Pancreas (tissue), 10 donors: ENCODE measurements at regions not wholly inside any gene's neighbourhood (a gene's known extent, or its start where the extent isn't known, plus 50 kb on each side); places are given as distances from the start of the nearest gene placed in this dataset.
A peak's percentile ranks its signal among the peaks of the same experiment; 100 is the strongest.

ENCODE experiments used
- ATAC-seq, 4 donors: fragments of 200-7000 bp; cut with Tn5 transposase; one replicate each; pipeline versions ENCODE4 v1.8.0 to v1.9.1; 2020; ENCODE audit warnings: mild to moderate bottlenecking in 4 of 4, moderate library complexity in 4 of 4
- DNase-seq, 6 donors: peaks; one replicate each; pipeline ENCODE4 v3.0.0-alpha.2; 2020
- FAIRE-seq: peaks from 2 replicates; lab custom pipeline; 2012; peaks lifted over from hg19 to GRCh38; lab: Jason Lieb, UNC
- H3K27ac ChIP-seq, 4 donors: fragments of 200-600 bp; sonication (generic); 1 replicate in 3 of 4; 2 replicates in 1 of 4; pipeline versions ENCODE4 v1.5.0 to v1.8.0; 2020
- H3K27me3 ChIP-seq, 4 donors: fragments of 200-600 bp; one replicate each; pipeline ENCODE4 v1.8.0; 2021
- H3K36me3 ChIP-seq, 3 donors: fragments of 200-600 bp; sonication (generic) in 1 of 3; one replicate each; pipeline versions ENCODE4 v1.5.0 to v1.8.0; 2020 to 2021
- H3K4me1 ChIP-seq, 3 donors: fragments of 200-600 bp; one replicate each; pipeline ENCODE4 v1.8.0; 2021
- H3K4me3 ChIP-seq, 4 donors: fragments of 200-600 bp; sonication (generic) in 2 of 4; one replicate each; pipeline versions ENCODE4 v1.5.0 to v1.8.0; 2020 to 2021
- H3K9me3 ChIP-seq, 4 donors: fragments of 200-600 bp; one replicate each; pipeline ENCODE4 v1.8.0; 2021
- CTCF ChIP-seq, 4 donors: fragments of 200-600 bp; sonication (generic) in 3 of 4; IDR thresholded peaks; one replicate each; pipeline versions ENCODE4 v1.5.0 to v1.8.0; 2021; ENCODE audit warnings: antibody characterized with exemption in 4 of 4
- WGBS, 2 donors: extraction: QIAGEN DNeasy Blood & Tissue Kit; methylation state at CpG; one replicate each; pipeline ENCODE4 v1.1.7; 2013; 5-methylcytosine and 5-hydroxymethylcytosine counted together
- intact Hi-C, 3 donors: fragments of 100-400 bp; cut with DNase I; formaldehyde crosslinking; loops; one replicate each; pipeline versions ENCODE4 v1.11.1 to v1.14.2; 2022
- donor health status: healthy with polysubstance abuse.
- donor health status: DM: no; HTN: no; CAD: no; lungs with moderate emphysema.
- donor health status: DM: no; HTN: no; CAD: no.
- donor health status: control.
- donor health status: control.
- donor health status: Bipolar disorder and iron deficiency.
- donor health status: DM: yes; HTN: yes; CAD: no.
- donor health status: DM: no; HTN: no; CAD: no.
- donor health status: DM: no; HTN: no; CAD: no.
- donor health status: DM: yes; HTN: yes; CAD: no.

DNA sequence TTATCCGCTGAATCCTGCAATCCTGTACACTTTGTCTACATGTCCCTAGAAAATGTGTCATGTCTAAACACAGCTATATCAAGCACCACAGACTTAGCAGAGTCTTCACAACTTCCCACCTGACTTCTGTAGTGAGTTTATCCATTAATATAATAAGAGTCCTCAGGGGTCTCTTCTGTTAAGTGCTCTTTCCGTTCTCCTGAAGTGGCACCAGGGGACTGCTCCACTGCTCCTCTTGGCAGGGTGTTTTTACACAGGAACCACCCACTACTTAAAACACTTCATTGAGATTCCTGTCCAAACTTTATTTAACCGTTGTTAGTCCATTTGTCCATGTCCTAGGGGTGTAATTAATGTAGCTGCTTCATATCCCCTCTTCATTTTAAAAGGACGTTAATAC is 1000.4 kb downstream of the STPG2 start:
- no peaks in the 10 kb centered on the region for H3K4me1 ChIP-seq
- no peak for ATAC-seq
- H3K27ac ChIP-seq, result no peak overlapping the region
- no peak for FAIRE-seq
- H3K36me3 ChIP-seq, result no peaks in the 10 kb centered on the region
- intact Hi-C loops, result no loop called here
- H3K27me3 ChIP-seq, result no peaks in the 10 kb centered on the region
- no peak for DNase-seq
- whole genome bisulfite sequencing, 2 donors, result 63 to 72% methylated on average over 4 of the region's 4 CpGs
- no peak for TF ChIP-seq CTCF (IDR thresholded peaks at IDR 0.05)
- no peak overlapping the region for H3K4me3 ChIP-seq
- H3K9me3 ChIP-seq, result peaks cover 0 to 2% (median 0%) of the 10 kb centered on the region in 4 donors

DNA sequence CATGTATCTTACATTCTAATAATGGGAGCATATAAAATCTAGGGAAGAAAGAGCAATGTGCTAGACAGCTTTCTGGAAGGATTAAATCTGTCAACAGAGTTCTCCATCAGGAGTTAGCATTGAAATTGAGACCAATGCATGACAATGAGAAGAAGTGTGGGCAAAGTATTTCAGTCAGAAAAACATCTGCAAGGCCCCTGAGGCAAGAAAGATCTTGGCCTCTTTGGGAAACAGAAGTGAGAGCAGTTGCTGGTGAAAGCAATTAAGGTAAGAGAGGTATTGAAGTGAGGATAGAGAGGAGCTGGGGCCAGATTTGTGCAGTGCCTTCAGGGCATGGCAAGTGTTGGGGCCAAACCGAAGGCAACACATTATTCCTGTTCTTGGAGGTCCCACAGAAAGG is 999.1 kb downstream of the STPG2 start:
- no peaks in the 10 kb centered on the region for H3K4me1 ChIP-seq
- no peak overlapping the region for H3K27ac ChIP-seq
- H3K4me3 ChIP-seq, result no peak overlapping the region
- no peak for TF ChIP-seq CTCF (IDR thresholded peaks at IDR 0.05)
- intact Hi-C loops, result no loop called here
- H3K36me3 ChIP-seq, result no peaks in the 10 kb centered on the region
- no peak for ATAC-seq
- FAIRE-seq, result no peak
- DNase-seq, result no peak
- peaks cover 0 to 2% (median 0%) of the 10 kb centered on the region in 4 donors for H3K9me3 ChIP-seq
- 65 to 76% methylated on average over 1 of the region's 1 CpG for WGBS, 2 donors
- H3K27me3 ChIP-seq, result no peaks in the 10 kb centered on the region

DNA sequence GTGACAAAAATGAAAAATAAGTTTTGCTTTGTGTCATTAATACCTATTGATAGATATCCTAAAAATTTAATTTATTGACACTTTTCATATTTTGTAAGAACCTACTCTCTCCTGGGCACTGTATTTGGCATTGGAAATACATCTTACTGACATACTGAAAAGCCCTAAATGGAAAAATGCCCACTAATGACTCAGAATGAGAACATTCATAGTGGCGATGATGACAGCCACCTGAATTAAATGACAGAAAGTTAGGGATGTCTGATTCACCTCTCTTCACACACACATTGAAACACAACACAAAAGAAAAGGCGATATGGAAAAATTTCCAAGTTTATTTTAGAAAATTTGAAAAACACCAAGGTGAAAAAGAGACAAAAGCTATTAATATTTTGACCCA is 992.3 kb downstream of the STPG2 start:
- DNase-seq (no peak), FAIRE-seq (no peak), ATAC-seq (no peak)
- no peaks in the 10 kb centered on the region for H3K36me3 ChIP-seq
- no peaks in the 10 kb centered on the region for H3K4me1 ChIP-seq
- no peak overlapping the region for H3K4me3 ChIP-seq
- no peak for TF ChIP-seq CTCF (IDR thresholded peaks at IDR 0.05)
- WGBS, 2 donors, result 76 to 86% methylated on average over 2 of the region's 2 CpGs
- H3K9me3 ChIP-seq, result no peaks in the 10 kb centered on the region
- no peak overlapping the region for H3K27ac ChIP-seq
- intact Hi-C loops, result no loop called here
- H3K27me3 ChIP-seq, result no peaks in the 10 kb centered on the region

GRCh38 chr4:97152149-97152548 is 991.1 kb downstream of the STPG2 start:
- no peaks in the 10 kb centered on the region for H3K27me3 ChIP-seq
- intact Hi-C loops, result no loop called here
- no peak overlapping the region for H3K27ac ChIP-seq
- H3K4me1 ChIP-seq, result no peaks in the 10 kb centered on the region
- no peak for FAIRE-seq
- ATAC-seq, result no peak
- no peaks in the 10 kb centered on the region for H3K36me3 ChIP-seq
- no peak for TF ChIP-seq CTCF (IDR thresholded peaks at IDR 0.05)
- H3K9me3 ChIP-seq, result no peaks in the 10 kb centered on the region
- no peak for DNase-seq
- H3K4me3 ChIP-seq, result no peak overlapping the region

DNA sequence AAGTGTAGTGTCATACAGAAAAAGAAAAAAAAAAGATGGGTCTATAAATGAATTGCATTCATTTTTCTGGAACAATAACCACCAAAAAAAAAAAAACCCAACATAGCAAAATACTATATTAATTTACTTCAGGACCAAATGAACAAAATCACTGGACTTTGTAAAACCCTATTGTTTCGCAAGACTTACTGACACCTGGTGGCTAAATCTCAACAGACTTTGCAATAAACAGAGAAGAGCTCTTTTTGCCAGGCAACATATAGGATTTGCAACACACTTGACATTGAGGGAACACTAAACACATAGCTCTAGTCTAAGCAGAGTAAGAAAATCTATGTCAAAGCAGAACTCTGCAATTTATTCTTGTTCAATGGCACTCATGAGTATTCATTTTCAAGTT is 990.2 kb downstream of the STPG2 start:
- FAIRE-seq, result no peak

More for the DNA sequence above, 990.2 kb downstream of the STPG2 start:
- H3K4me3 ChIP-seq, result no peak overlapping the region
- intact Hi-C loops, result no loop called here
- no peaks in the 10 kb centered on the region for H3K27me3 ChIP-seq
- H3K27ac ChIP-seq, result no peak overlapping the region
- peak in 1 of 4 donors; percentile 13 for TF ChIP-seq CTCF (IDR thresholded peaks at IDR 0.05)
- no peaks in the 10 kb centered on the region for H3K36me3 ChIP-seq
- ATAC-seq (no peak), DNase-seq (no peak)
- H3K4me1 ChIP-seq, result no peaks in the 10 kb centered on the region
- no peaks in the 10 kb centered on the region for H3K9me3 ChIP-seq
- 63 to 64% methylated on average over 1 of the region's 1 CpG for WGBS, 2 donors
